Astrocyte of the cerebellum (primary cell): ENCODE measurements at regions not wholly inside any gene's neighbourhood (a gene's known extent, or its start where the extent isn't known, plus 50 kb on each side); places are given as distances from the start of the nearest gene placed in this dataset.
"Not testable (repeated sequence)": the region's sequence is repeated elsewhere in the genome, so short reads cannot be mapped to it uniquely, and the experiment has no call there.

Experiments used
- DNase-seq: peaks from one replicate; pipeline ENCODE4 v3.0.0-alpha.2; 2011; ENCODE audit warnings: low read depth
- H3K4me3 ChIP-seq: 2 replicates; pipeline ENCODE4 v1.5.1; 2011; ENCODE audit warnings: mild to moderate bottlenecking, low read depth, low read length, moderate library complexity
- in situ Hi-C: cut with HindIII; loops from 2 replicates; pipeline ENCODE4 v1.10.0; 2017; ENCODE audit warnings: low sequenced_read_pairs
- TF ChIP-seq, protein P1 (sequence below): IDR thresholded peaks from 2 replicates; pipeline ENCODE4 v1.5.1; 2012; ENCODE audit warnings: low read length, low read depth, moderate library complexity, mild to moderate bottlenecking; ENCODE audit errors: missing control alignments

GRCh38 chr12:70008944-70009343 lies 183.9 kb downstream of the MYRFL start:
- in situ Hi-C loops = no loop called here
- TF ChIP-seq, protein P1, sequence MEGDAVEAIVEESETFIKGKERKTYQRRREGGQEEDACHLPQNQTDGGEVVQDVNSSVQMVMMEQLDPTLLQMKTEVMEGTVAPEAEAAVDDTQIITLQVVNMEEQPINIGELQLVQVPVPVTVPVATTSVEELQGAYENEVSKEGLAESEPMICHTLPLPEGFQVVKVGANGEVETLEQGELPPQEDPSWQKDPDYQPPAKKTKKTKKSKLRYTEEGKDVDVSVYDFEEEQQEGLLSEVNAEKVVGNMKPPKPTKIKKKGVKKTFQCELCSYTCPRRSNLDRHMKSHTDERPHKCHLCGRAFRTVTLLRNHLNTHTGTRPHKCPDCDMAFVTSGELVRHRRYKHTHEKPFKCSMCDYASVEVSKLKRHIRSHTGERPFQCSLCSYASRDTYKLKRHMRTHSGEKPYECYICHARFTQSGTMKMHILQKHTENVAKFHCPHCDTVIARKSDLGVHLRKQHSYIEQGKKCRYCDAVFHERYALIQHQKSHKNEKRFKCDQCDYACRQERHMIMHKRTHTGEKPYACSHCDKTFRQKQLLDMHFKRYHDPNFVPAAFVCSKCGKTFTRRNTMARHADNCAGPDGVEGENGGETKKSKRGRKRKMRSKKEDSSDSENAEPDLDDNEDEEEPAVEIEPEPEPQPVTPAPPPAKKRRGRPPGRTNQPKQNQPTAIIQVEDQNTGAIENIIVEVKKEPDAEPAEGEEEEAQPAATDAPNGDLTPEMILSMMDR = no peak
- H3K4me3 ChIP-seq = no peak overlapping the region
- DNase-seq = no peak

DNA sequence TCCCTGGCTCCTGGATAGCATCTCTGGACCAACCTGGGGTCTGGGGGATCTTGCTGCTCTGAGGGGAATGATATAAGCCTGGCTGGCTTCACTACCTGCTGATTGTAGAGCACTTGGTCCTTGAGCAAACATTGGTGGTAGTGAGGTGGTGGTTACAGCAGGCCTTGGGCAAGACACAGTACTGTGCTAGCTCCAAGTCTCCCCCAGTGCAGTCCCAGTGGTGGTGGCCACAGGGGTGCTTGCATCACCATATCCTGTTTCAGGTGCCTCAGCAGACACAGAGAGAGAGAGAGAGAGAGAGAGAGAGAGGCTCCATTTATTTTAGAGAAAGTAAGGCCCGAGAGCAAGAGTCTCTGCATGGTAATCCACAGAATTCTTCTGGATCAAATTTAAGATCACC lies 186.3 kb downstream of the MYRFL start:
- no peak for DNase-seq
- in situ Hi-C loops = no loop called here
- TF ChIP-seq, protein P1 = no peak
- no peak overlapping the region for H3K4me3 ChIP-seq

GRCh38 chr12:70013016-70013415 lies 188.0 kb downstream of the MYRFL start:
- H3K4me3 ChIP-seq, in situ Hi-C loops, DNase-seq: not testable (repeated sequence)

- DNase-seq = no peak
- no peak overlapping the region for H3K4me3 ChIP-seq
- in situ Hi-C loops = no loop called here
- TF ChIP-seq, protein P1 = no peak
Measured at GRCh38 chr12:70028515-70028914, 203.5 kb downstream of the MYRFL start.

DNA sequence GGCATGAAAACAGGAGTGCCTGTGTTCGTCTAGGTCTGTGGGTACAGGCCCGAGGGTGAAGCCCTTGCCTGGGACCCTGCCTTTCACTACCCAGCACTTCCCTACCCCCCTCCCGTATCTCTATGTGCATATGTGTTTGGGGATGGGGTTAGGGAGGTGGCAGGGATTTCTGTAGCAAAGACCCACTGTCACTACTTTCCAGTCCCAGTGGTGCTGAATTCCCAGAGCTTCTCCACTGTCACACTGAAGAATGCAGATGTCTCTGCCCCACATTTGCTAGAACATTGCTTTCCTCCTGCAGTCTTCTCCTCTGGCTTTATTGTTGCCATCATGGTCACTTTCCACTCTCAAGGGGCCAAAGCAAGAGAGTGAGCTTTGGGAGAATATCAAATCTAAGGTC lies 203.9 kb downstream of the MYRFL start:
- TF ChIP-seq, protein P1 = no peak
- no peak for DNase-seq
- no peak overlapping the region for H3K4me3 ChIP-seq
- in situ Hi-C loops = no loop called here

- H3K4me3 ChIP-seq = no peak overlapping the region
- DNase-seq = no peak
- TF ChIP-seq, protein P1 = no peak
- in situ Hi-C loops = no loop called here
Measured at GRCh38 chr12:70031046-70031445, 206.0 kb downstream of the MYRFL start.

DNA sequence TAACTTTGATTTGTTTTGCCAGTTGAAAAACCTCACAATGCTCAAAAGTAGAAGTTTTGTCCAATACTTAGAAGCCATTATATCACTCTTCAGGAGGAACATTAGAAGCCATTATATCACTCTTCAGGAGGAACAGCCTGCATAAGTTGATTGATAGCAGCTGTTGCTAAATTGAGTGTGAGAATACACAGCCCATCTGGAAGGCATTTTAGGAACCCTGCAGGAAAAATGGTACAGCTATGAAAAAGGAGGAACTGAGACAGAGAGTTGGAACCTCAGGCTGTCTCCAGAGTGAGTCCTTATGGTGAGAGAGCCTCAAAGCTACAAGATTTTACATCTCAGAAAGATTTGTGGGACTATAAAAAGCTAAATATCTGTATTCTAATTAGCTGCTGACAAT lies 207.0 kb downstream of the MYRFL start:
- TF ChIP-seq, protein P1 = no peak
- in situ Hi-C loops = no loop called here
- DNase-seq = no peak
- no peak overlapping the region for H3K4me3 ChIP-seq
